HUES48 (cell line): ENCODE measurements at regions not wholly inside any gene's neighbourhood (a gene's known extent, or its start where the extent isn't known, plus 50 kb on each side); places are given as distances from the start of the nearest gene placed in this dataset.
"Not testable (repeated sequence)": the region's sequence is repeated elsewhere in the genome, so short reads cannot be mapped to it uniquely, and the experiment has no call there.

ENCODE experiments used
- H3K27ac ChIP-seq: one replicate; pipeline ENCODE4 v1.7.0; 2013; ENCODE audit warnings: low read depth, low read length, inconsistent platforms
- H3K27me3 ChIP-seq: 2 replicates; pipeline ENCODE4 v1.6.1; 2013; ENCODE audit warnings: mild to moderate bottlenecking, low read length; ENCODE audit not compliant: control insufficient read depth, insufficient read depth
- H3K36me3 ChIP-seq: 2 replicates; pipeline ENCODE4 v1.6.1; 2013; ENCODE audit warnings: low read length; ENCODE audit not compliant: control insufficient read depth, insufficient read depth
- H3K4me1 ChIP-seq: 2 replicates; pipeline ENCODE4 v1.6.1; 2013; ENCODE audit warnings: mild to moderate bottlenecking, low read length; ENCODE audit not compliant: control insufficient read depth, insufficient read depth
- H3K4me3 ChIP-seq: 2 replicates; pipeline ENCODE4 v1.5.1; 2013; ENCODE audit warnings: mild to moderate bottlenecking, low read depth, low read length
- H3K9ac ChIP-seq: 2 replicates; pipeline ENCODE4 v1.6.1; 2013; ENCODE audit warnings: mild to moderate bottlenecking, low read depth, low read length, moderate library complexity
- H3K9me3 ChIP-seq: 2 replicates; pipeline ENCODE4 v1.6.1; 2013; ENCODE audit warnings: low read length; ENCODE audit not compliant: control insufficient read depth, insufficient read depth

- Histone ChIP-seq H3K9ac (no peak overlapping the region), H3K27me3 (no peaks in the 10 kb centered on the region), H3K27ac (no peak overlapping the region), H3K9me3 (no peaks in the 10 kb centered on the region), H3K4me1 (0 out of 2 replicates have a peak, but pooled peaks cover 7% of the 10 kb centered on the region), H3K36me3 (no peaks in the 10 kb centered on the region), H3K4me3 (no peak overlapping the region)
These were observed 54.0 kb upstream of the BBX start for GRCh38 chr3:107468782-107469181.

- not testable (repeated sequence) for H3K9me3 ChIP-seq, H3K27ac ChIP-seq, H3K9ac ChIP-seq, H3K4me1 ChIP-seq, H3K36me3 ChIP-seq, H3K27me3 ChIP-seq, H3K4me3 ChIP-seq
These were observed 52.3 kb upstream of the BBX start for GRCh38 chr3:107470496-107470895.
